Astrocyte (in vitro differentiated cells and primary cell): ENCODE measurements at regions not wholly inside any gene's neighbourhood (a gene's known extent, or its start where the extent isn't known, plus 50 kb on each side); places are given as distances from the start of the nearest gene placed in this dataset.
"Not testable (repeated sequence)": the region's sequence is repeated elsewhere in the genome, so short reads cannot be mapped to it uniquely, and the experiment has no call there.

Experiments used
- DNase-seq: peaks from one replicate; pipeline ENCODE4 v3.0.0-alpha.2; 2010; ENCODE audit warnings: low read depth
- FAIRE-seq: peaks from 2 replicates; lab custom pipeline; 2011; peaks lifted over from hg19 to GRCh38; lab: Jason Lieb, UNC
- H2AFZ ChIP-seq: 2 replicates; pipeline ENCODE4 v1.6.0; 2012; ENCODE audit warnings: low read depth, low read length, inconsistent platforms
- H3K27ac ChIP-seq: 2 replicates; pipeline ENCODE4 v1.5.1; 2011; ENCODE audit warnings: low read depth, low read length, inconsistent platforms
- H3K27me3 ChIP-seq: 2 replicates; pipeline ENCODE4 v1.6.0; 2011; ENCODE audit warnings: low read length, inconsistent platforms; ENCODE audit not compliant: insufficient read depth
- H3K36me3 ChIP-seq: 2 replicates; pipeline ENCODE4 v1.5.1; 2011; ENCODE audit warnings: low read length, inconsistent platforms; ENCODE audit not compliant: insufficient read depth
- H3K4me1 ChIP-seq: 2 replicates; pipeline ENCODE4 v1.5.1; 2011; ENCODE audit warnings: low read length, inconsistent platforms; ENCODE audit not compliant: insufficient read depth
- H3K4me2 ChIP-seq: 2 replicates; pipeline ENCODE4 v1.6.0; 2012; ENCODE audit warnings: low read length, inconsistent platforms
- H3K4me3 ChIP-seq: 2 replicates; pipeline ENCODE4 v1.5.1; 2011; ENCODE audit warnings: low read depth, mild to moderate bottlenecking, low read length, inconsistent platforms; ENCODE audit not compliant: insufficient read depth
- H3K79me2 ChIP-seq: 2 replicates; pipeline ENCODE4 v1.6.0; 2012; ENCODE audit warnings: mild to moderate bottlenecking, low read length, inconsistent platforms; ENCODE audit not compliant: insufficient read depth
- H3K9ac ChIP-seq: 2 replicates; pipeline ENCODE4 v1.6.0; 2012; ENCODE audit warnings: mild to moderate bottlenecking, low read length, inconsistent platforms
- H3K9me3 ChIP-seq: 2 replicates; pipeline ENCODE4 v1.5.1; 2012; ENCODE audit warnings: low read depth, mild to moderate bottlenecking, low read length, inconsistent platforms; ENCODE audit not compliant: insufficient read depth
- H4K20me1 ChIP-seq: 2 replicates; pipeline ENCODE4 v1.6.0; 2012; ENCODE audit warnings: low read length, inconsistent platforms; ENCODE audit not compliant: insufficient read depth
- H3K27ac Mint-ChIP-seq: one replicate; pipeline ENCODE4 v1.8.0; 2021; ENCODE audit warnings: mild to moderate bottlenecking, mixed read lengths; ENCODE audit not compliant: unreplicated experiment
- H3K27me3 Mint-ChIP-seq: one replicate; pipeline ENCODE4 v1.8.0; 2021; ENCODE audit warnings: low read depth, mixed read lengths; ENCODE audit not compliant: unreplicated experiment
- H3K36me3 Mint-ChIP-seq: one replicate; pipeline ENCODE4 v1.8.0; 2021; ENCODE audit warnings: low read depth, mixed read lengths; ENCODE audit not compliant: unreplicated experiment
- H3K4me1 Mint-ChIP-seq: one replicate; pipeline ENCODE4 v1.8.0; 2021; ENCODE audit warnings: low read depth, mixed read lengths; ENCODE audit not compliant: unreplicated experiment
- H3K4me3 Mint-ChIP-seq: one replicate; pipeline ENCODE4 v1.8.0; 2021; ENCODE audit warnings: mild to moderate bottlenecking, moderate library complexity, mixed read lengths; ENCODE audit not compliant: unreplicated experiment
- H3K9me3 Mint-ChIP-seq: one replicate; pipeline ENCODE4 v1.8.0; 2021; ENCODE audit warnings: mild to moderate bottlenecking, mixed read lengths; ENCODE audit not compliant: unreplicated experiment
- EZH2 ChIP-seq: IDR thresholded peaks from 2 replicates; pipeline ENCODE4 v1.6.1; 2012; ENCODE audit warnings: mild to moderate bottlenecking, low read length, inconsistent platforms; ENCODE audit not compliant: insufficient read depth
- TF ChIP-seq, protein P1 (sequence below): IDR thresholded peaks from 2 replicates; pipeline ENCODE4 v1.5.1; 2011; ENCODE audit warnings: low read depth, mild to moderate bottlenecking, inconsistent platforms, low read length, moderate library complexity; ENCODE audit not compliant: insufficient read depth

DNA sequence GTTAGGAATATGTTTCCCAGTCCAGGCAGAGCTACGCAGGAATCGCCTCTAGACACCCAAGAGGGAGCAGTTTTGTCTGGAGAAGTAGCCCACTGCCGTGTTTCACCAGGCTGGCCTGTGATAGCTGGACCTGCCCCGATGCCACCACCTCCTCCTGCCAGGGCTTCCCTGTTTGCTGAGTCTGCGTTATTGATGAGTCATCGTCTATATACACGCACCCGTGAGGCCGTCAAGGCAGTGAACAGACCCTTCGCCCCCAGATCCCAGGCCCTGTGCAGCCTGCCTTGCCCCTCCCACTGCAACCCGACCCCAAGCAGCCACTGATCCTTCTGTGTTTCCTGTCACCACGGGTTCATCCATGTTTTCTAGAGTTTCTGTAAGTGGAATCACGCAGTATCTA, 141.9 kb downstream of the IGLL1 start:
- no peak overlapping the region for H3K4me2 ChIP-seq
- H3K9me3 ChIP-seq, result no peaks in the 10 kb centered on the region
- no peaks in the 10 kb centered on the region for H3K79me2 ChIP-seq
- H4K20me1 ChIP-seq, result no peaks in the 10 kb centered on the region
- Mint-ChIP-seq H3K27me3 (peaks cover 12% of the 10 kb centered on the region), H3K4me1 (no peaks in the 10 kb centered on the region), H3K27ac (no peak overlapping the region), H3K4me3 (no peak overlapping the region), H3K36me3 (no peaks in the 10 kb centered on the region), H3K9me3 (peaks cover 5% of the 10 kb centered on the region)
- no peak overlapping the region for H3K27ac ChIP-seq
- H3K27me3 ChIP-seq, result no peaks in the 10 kb centered on the region
- no peaks in the 10 kb centered on the region for H3K36me3 ChIP-seq
- DNase-seq (no peak), FAIRE-seq (no peak)
- TF ChIP-seq EZH2, result no peak
- TF ChIP-seq, protein P1, sequence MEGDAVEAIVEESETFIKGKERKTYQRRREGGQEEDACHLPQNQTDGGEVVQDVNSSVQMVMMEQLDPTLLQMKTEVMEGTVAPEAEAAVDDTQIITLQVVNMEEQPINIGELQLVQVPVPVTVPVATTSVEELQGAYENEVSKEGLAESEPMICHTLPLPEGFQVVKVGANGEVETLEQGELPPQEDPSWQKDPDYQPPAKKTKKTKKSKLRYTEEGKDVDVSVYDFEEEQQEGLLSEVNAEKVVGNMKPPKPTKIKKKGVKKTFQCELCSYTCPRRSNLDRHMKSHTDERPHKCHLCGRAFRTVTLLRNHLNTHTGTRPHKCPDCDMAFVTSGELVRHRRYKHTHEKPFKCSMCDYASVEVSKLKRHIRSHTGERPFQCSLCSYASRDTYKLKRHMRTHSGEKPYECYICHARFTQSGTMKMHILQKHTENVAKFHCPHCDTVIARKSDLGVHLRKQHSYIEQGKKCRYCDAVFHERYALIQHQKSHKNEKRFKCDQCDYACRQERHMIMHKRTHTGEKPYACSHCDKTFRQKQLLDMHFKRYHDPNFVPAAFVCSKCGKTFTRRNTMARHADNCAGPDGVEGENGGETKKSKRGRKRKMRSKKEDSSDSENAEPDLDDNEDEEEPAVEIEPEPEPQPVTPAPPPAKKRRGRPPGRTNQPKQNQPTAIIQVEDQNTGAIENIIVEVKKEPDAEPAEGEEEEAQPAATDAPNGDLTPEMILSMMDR, result no peak
- no peaks in the 10 kb centered on the region for H3K4me1 ChIP-seq
- H3K4me3 ChIP-seq, result no peak overlapping the region
- no peak overlapping the region for H3K9ac ChIP-seq
- H2AFZ ChIP-seq, result no peak overlapping the region

DNA sequence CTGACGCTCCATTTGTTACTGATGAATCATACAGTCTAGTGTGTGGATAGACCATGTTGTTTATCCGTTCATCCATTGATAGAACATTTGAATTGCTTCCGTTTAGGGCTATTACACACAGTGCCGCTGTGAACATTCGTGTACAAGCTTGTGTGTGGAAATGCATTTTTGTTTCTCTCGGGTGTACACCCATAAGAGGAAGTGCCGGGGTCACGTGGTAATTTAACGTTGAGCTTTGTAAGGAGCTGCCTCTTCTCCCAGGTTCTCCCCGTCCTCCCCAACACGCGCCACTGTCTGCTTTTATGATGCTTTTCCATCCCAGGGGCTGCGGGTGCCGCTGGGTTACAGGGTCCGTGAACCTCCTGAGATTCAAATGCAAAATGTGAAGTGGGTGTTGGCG, 142.3 kb downstream of the IGLL1 start:
- Histone ChIP-seq H4K20me1 (no peaks in the 10 kb centered on the region), H3K4me1 (no peaks in the 10 kb centered on the region), H3K27ac (no peak overlapping the region), H3K9me3 (no peaks in the 10 kb centered on the region), H3K4me2 (no peak overlapping the region), H3K9ac (no peak overlapping the region), H3K27me3 (no peaks in the 10 kb centered on the region), H3K4me3 (no peak overlapping the region), H3K79me2 (no peaks in the 10 kb centered on the region), H2AFZ (no peak overlapping the region), H3K36me3 (no peaks in the 10 kb centered on the region)
- no peaks in the 10 kb centered on the region for H3K4me1 Mint-ChIP-seq
- H3K36me3 Mint-ChIP-seq, result no peaks in the 10 kb centered on the region
- DNase-seq, result no peak
- no peak overlapping the region for H3K4me3 Mint-ChIP-seq
- TF ChIP-seq EZH2, result no peak
- TF ChIP-seq, protein P1, result no peak
- H3K27ac Mint-ChIP-seq, result no peak overlapping the region
- peaks cover 5% of the 10 kb centered on the region for H3K9me3 Mint-ChIP-seq
- no peak for FAIRE-seq
- peaks cover 15% of the 10 kb centered on the region for H3K27me3 Mint-ChIP-seq

DNA sequence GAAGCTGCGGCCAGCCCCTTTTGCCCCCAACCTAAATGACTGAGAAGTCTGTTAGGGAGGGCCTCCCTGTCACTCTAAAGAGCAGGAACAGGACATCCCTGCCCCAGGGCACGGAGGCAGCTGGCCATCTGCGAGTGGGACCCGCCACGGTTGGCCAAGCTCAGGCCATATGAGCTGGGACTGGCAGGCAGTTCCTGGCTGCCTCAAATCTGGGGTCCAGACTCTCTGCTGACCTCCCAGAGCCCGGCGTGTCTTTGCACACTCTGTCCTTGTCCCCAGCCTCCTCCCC, 143.0 kb downstream of the IGLL1 start:
- H3K27ac ChIP-seq, H2AFZ ChIP-seq, FAIRE-seq, H3K4me1 ChIP-seq, H3K79me2 ChIP-seq, H3K4me1 Mint-ChIP-seq, H3K27me3 ChIP-seq, H3K4me2 ChIP-seq, H3K9me3 Mint-ChIP-seq, H3K36me3 ChIP-seq, H3K36me3 Mint-ChIP-seq, H3K27ac Mint-ChIP-seq, DNase-seq, H3K9me3 ChIP-seq, H4K20me1 ChIP-seq, H3K4me3 Mint-ChIP-seq, H3K4me3 ChIP-seq, H3K9ac ChIP-seq: not testable (repeated sequence)
- H3K27me3 Mint-ChIP-seq, result peaks cover 15% of the 10 kb centered on the region

DNA sequence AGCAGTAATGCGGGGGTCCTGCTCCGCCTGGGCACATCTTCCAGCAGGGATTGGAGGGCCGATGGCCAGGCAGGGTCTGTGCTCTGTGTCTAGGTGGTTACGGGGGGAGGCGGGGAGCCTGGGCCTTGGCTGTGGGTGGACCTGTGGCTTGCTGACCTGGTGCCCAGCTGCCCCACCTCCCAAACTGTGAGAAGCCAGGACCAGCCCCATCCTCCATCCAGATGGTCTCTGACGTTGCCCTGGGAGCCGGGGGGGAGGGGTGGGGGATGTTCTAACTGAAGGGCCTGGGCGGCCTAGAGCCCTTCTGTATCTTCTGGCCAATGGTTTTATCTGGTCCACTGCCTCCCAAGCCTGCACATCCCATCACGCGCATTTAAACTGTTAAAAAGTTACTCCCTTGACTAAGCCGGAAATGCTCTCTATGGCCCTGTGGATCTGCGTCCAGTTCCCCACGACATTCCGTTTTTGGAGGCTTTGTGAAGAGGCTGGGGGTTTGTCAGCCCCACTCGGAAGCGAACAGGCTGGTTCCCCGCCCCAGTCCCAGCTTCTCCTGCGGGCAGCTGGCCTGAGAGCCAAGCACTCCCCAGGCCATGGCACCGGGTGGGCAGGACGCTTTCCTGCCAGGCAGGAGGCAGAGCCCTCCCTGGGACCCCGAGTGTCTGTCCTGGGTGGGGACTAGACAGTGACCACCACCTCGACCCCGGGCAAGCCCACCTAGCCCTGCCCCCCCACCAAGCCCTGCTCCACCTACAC, 143.6 kb downstream of the IGLL1 start:
- H3K36me3 Mint-ChIP-seq, H3K4me2 ChIP-seq, FAIRE-seq, H3K4me1 Mint-ChIP-seq, H4K20me1 ChIP-seq, H3K36me3 ChIP-seq, H3K4me3 ChIP-seq, H3K79me2 ChIP-seq, H3K4me3 Mint-ChIP-seq, H3K9me3 ChIP-seq, H3K27me3 ChIP-seq, H3K4me1 ChIP-seq, H3K27ac ChIP-seq, H2AFZ ChIP-seq, H3K27ac Mint-ChIP-seq, H3K9ac ChIP-seq, DNase-seq, H3K9me3 Mint-ChIP-seq: not testable (repeated sequence)
- peaks cover 16% of the 10 kb centered on the region for H3K27me3 Mint-ChIP-seq

DNA sequence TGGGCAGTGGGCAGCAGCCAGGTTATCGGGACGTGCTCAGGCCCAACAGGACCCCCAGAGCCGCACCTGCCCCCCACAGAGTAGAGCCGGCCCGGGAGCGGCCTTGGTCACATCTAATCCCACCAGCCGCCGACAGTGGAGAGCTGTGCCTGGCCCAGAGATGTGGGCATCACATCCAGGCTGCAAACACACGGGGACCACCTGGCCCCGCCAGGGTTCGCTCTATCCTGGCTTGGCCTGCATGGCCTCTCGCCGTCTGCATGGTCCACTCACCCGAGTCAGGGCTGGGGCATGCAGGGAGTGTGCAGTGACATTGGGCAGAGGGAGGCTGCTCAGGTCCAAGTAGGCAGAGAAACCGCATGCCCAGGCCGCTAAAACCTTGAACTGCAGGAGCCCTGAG, 144.9 kb downstream of the IGLL1 start:
- H3K9me3 ChIP-seq, H3K9ac ChIP-seq, H3K4me3 ChIP-seq, FAIRE-seq, H3K4me3 Mint-ChIP-seq, H3K9me3 Mint-ChIP-seq, H3K4me1 Mint-ChIP-seq, H3K4me2 ChIP-seq, H3K27ac Mint-ChIP-seq, H3K27me3 ChIP-seq, H3K36me3 ChIP-seq, H4K20me1 ChIP-seq, DNase-seq, H3K36me3 Mint-ChIP-seq, H3K79me2 ChIP-seq, H3K4me1 ChIP-seq, H3K27ac ChIP-seq, H2AFZ ChIP-seq: not testable (repeated sequence)
- H3K27me3 Mint-ChIP-seq, result peaks cover 17% of the 10 kb centered on the region
